HG03159 (cell line): ENCODE measurements at regions not wholly inside any gene's neighbourhood (a gene's known extent, or its start where the extent isn't known, plus 50 kb on each side); places are given as distances from the start of the nearest gene placed in this dataset.

Experiments used
- ATAC-seq: cut with Tn5 transposase; IDR thresholded peaks from one replicate; pipeline ENCODE4 v1.9.1; 2021; ENCODE audit warnings: mild to moderate bottlenecking, moderate library complexity; ENCODE audit not compliant: unreplicated experiment

DNA sequence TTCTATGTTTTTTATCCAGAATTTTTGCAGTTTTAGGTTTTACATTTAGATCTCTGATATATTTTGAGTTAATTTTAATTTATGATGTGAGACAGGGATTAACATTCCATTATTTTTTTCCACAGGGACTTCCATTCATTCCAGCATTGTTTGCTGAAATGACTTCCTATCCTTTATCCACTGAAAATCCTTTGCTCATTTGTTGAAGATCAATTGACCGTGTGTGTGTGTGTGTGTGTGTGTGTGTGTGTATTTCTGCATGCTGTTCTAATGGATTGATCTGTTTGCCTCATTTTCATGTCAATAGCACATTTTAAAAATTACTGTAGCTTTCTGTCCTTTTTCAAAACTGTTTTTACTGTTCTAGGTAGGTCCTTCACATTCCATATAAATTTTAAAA lies 480.3 kb downstream of the DSC3 start:
- ATAC-seq: no peak

DNA sequence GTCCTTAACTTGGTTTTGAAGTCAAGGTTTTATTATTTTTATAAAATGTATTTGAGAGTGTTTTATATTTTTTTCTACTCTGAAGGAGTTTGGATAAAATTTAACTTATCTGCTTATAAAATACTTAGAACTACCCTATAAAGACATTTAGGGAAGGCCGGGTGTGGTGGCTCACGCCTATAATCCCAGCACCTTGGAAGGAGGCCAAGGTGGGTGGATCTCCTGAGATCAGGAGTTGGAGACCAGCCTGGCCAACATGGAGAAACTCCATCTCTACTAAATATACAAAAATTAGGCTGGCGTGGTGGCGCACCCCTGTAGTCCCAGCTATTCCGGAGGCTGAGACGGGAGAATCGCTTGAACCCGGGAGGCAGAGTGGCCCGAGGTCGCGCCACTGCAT lies 486.4 kb downstream of the DSC3 start:
- ATAC-seq: no peak

DNA sequence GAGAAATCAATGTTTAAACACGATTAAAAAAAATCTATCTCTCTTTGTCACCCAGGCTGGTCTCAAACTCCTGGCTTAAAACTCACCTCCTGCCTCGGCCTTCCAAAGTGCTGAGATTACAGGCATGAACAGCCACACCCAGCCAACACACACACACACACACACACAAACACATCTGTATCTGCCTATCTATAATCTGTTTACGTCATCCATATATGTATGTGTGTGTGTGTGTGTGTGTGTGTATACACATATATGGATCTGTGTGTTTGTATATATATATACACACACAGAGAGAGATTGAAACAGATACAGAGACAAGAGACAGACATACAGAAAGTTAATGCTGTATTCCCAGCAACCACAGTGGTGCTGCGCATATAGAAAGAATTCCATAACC lies 497.1 kb downstream of the DSC3 start:
- ATAC-seq: no peak

DNA sequence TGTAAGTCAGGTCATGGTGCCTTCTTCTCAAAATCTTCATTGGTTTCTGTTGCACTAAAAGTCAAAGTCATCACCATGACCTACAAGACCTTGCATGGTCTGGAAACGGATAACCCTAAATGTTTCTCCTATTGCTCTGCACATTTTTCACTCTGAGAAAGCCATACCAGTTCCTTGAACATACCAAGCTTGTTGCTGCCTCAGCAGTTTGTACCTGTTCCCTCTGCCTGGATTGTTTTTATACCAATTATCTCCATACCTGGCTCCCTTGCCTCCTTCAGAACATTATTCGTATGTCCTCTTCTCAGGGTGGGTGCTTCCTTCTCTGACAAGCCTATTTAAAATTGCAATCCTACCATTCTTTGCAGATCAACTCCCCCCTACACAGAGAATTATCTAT lies 498.4 kb downstream of the DSC3 start:
- ATAC-seq: no peak

DNA sequence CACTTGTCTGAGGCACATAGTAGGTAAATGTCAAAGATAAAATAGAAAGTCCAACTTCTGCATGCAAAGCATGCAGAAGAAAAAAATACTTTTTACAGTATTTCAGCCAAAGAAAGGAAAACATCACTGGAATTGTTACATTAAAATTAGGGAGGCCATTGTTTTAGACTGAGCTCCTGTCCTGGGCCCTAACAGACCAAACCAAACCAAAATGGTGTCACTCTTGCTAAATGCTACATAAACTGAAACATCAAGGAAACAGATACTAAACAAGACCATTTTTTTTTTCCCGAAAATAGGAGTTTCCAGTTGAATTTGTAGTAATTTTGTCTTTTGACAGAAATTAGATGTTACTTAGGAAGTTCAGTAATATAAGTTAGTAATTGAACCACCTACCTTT lies 508.8 kb downstream of the DSC3 start:
- ATAC-seq: no peak

DNA sequence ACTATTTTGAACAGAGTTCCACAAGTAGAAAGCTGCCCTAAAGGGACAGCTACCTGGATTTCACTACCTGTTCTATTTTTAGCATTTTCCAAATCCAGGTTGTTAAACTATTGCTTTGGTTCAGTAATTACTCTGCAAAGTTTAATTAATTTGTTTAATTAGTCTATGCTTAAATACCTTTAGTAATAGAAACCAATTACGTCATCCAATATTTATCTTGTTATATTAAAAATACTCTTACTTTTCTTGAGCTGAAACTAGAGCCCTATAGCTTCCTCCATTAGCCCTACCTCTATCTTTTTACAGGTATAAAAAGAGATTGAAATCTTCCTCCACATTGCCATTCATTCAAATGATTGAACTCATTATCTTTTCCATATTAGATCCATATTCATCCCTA lies 514.6 kb downstream of the DSC3 start:
- ATAC-seq: no peak

DNA sequence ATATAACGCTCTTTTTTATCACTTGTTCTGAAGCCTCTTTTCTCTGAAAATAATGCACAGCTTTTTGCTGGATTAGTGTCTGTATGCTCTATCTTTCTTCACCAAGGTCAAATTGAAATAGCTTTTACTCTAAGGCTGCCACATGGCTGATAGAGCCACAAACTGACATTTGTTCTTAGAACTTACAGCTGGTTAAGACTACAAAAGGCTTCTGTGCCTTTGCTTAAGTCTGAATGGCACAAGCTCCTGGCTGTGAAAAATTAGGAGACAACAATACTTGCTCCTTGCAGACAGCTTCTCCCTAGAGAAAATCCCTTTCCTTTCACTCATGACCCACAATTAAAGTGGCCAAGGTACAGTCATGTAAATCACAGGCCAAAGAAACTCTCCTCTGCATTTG lies 515.3 kb downstream of the DSC3 start:
- ATAC-seq: no peak

DNA sequence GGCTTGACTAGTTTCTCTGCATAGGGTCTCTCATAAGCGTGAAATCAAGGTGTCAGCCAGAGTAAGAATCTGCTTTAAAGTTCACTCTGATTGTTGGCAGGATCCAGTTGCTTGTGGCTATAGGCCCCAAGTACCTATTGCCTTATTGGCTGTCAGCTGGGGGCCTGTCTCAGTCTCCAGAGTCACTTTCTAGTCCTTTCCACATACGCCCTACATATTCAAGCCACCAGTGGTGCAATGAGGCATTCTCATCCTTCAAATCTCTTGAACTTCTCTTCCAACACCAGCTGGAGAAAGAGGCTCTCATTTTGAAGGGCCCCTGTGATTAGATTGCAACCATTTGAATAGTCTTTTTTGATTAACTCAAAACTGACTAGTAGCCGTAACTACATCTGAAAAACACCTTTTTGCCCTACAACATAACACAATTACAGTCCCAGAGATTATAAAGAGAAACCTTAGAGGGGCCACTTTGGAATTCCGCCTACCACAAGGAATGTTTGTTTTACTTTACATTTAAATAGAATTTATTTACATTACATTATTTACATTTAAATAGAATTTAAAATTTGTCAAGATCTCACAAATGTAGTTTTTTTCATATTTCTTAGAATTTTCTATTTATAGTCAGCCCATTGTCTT lies 520.1 kb downstream of the DSC3 start:
- ATAC-seq: no peak

DNA sequence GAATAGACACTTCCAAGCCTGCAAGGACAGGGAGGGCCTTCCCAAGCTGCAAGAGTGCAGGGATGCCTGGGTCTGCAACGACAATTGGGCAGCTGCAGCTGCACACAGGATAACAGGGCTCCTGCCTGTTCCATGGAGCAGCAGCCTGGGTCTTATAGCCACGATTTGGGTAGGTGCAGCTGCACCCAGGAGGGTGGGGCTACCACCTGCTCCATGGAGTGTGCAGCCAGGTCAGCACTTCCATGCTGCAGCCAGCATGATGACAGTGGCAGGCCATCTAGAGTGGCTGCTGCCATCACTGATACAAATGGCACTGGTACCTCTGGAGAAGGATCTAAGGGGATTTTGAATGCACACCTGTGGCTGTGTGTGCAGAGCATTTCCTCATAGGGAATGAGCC lies 528.5 kb downstream of the DSC3 start:
- ATAC-seq: no peak

DNA sequence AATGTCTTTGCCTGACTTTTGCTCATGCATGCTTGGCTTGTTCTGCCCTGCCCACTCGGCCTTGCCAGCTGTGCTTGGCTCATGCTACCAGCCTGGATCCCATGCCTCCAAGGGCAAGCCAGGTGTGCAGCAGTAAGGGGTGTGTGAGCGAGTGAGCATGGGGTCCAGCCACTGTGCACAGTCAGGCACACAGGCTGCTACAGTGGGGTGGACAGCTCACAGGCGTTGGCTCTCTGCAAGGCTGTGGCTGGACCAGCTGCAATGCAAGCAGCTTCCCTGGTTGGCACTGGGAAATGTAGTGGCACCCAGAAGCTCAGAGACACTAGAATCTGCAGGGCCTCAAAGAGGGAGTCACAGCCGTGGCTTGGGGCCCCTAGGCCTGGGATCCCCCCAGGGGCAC lies 529.7 kb downstream of the DSC3 start:
- ATAC-seq: no peak

DNA sequence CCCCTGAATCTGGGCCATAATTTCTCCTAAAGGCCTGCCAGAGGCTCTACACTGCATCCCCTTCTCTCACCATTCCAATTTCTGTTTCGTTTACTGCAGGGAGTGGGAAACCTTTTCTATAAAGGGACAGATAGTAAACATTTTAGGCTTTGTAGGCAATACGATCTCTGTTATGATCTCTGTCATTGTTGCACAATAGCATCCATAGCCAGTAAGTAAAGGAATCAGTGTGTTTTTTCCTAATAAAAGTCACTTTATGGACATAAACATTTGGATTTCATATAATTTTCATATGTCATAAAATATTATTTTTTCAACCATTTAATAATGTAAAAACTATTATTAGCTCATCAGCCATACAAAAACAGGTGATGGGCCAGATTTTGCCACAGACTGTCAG lies 531.7 kb downstream of the DSC3 start:
- ATAC-seq: no peak

DNA sequence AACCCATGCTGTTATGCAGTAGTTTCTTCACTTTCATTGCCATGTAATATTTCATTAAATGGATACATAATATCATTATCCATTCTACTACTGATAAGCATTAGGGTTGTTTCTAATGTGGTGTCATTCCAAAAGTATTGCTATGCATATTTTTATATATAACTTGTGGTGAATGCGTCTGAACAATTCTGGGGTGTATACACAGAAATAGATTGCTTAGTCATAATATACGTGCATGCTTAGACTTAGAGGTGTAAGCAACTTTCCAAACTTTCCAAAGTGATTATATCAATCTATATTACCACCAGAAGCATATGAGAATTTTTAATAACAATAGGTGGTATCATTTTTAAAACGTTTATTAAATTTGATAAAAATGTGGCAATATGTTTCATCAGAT lies 540.9 kb downstream of the DSC3 start:
- ATAC-seq: no peak

DNA sequence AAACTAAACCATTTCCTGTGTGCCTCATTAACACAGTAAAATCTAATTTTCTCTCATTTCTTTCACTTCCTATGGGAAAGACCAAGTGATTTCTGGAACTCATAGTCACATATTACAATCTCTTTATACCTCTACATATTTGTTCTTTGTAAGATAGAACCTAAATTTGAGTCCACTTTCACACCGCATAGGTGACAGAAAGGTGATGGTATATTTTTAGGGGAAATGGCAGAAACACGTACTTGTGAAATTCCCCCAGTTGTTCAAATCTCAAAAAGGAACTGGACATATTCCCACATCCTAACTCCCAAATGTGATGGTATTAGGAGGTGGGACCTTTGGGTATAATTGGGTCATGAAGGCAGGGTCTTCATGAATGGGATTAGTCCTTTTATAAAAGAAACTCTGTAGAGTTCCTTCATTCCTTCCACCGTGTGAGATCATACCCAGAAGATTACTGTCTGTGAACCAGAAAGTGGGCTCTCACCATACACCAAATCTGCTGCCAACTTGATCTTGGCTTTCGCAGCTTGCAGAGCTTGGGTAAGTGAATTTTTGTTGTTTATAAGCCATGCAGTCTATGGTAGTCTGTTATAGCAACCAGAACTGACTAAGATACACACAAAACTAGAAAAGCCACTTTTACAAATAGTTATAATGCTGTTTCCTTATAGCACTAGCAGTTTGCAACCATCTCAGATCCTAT lies 542.1 kb downstream of the DSC3 start:
- no peak for ATAC-seq

DNA sequence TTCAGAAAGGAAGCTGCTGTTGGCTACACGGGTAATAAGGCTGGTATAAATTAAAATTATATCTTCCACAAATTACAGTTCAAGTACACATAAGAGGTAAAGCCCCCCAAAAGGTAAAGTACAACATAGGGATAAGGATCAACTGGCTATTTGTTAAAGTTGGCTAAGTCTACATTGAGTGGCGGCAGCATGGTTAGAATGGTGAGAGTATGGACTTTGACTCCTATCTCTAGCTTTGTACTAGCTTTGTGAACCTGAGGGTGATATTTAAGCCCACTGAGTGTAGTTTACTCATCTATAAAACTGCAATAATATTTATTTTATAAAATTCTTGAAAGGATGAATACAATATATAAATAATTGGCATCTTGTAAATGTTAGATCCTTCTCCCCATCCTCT lies 542.8 kb downstream of the DSC3 start:
- ATAC-seq: no peak

DNA sequence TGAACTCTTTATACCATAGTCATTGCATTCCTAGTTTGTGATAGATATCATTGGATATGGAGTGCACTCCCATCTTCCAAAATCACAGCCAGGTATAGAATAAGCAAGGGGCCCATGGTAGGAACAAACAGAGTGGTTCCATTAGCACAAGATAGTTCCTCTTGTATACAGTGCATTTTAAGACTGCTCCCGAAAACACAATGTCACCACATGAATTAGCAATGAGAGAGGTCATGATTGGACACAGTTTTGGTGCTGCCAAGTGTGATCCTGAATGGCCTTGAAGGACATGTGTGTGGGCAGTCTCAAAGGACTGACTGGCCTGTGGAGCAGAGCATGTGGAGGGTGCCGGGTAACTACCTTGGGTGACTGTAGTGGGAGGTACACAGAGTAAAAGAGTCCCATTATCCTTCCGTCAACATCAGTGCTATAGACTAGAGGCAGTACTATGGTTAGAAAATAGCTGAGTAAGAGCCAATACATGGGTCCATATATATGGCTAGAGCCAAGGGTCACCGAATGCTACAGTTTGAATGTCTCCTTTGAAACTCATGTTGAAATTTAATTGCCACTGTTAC lies 549.9 kb downstream of the DSC3 start:
- no peak for ATAC-seq

DNA sequence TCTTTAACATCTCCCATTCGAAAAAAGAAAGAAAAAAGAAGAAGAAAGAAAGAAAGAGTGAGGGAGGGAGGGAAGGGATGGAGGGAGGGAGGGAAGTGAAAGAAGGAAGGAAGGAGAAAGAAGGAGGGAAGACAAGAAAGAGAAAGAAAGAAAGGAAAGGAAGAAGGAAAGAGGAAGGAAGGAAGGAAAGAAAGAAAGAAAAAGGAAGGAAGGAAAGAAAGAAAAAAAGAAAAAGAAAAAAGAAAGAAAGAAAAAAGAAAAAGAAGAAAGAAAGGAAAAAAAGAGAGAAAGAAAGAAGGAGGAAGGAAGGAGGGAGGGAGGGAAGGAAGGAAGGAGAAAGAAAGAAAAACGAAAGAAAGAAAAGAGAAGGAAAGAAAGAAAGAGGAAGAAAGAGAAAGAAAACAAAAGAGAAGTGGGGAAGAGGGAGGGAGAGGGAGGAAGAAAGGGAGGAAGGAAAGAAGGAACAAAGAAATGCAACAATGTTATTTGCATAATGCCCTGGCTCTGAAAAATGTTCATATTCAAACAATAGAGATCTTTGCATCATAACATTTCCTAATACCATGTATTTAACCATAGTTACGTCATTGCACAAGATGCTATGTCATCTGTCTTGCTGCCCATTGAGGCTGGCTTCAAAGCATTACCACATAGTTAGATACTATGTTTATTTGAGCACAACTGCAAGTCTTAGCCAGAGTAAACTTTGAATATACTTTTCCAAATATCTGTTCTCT lies 550.6 kb downstream of the DSC3 start:
- ATAC-seq: no peak

DNA sequence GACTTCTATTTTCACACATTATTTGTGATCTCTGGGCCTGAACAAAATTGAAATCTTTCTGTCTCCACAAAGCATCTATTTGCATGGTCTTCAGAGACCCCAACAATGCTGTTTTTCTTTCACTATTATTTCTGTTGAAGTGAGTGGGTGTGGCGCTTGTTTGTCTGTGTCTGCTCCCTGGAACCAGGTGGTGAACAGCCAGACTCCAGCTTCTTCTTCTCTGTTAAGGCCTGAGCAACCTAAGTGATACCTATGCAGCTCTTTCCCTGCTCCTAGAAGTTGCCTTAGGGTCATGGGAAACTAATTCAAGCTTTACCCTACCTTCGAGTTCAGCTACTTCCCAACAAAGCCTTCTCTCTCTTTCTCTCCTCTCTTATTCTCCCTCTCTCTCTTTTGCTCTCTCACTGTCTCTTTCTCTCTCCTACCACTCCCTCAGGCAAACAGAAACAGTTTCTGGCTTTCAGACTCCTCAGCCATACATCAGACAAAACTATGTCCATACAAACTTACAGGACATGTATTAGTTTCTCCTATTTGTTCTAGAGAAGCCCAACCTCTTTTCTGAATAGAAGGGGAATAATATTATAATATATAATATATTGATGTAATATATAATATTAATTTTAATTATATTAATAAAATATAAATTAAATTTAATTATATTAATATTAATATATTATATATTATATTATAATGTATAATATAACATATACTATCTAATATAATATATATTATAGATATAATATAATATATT lies 552.5 kb downstream of the DSC3 start:
- no peak for ATAC-seq

DNA sequence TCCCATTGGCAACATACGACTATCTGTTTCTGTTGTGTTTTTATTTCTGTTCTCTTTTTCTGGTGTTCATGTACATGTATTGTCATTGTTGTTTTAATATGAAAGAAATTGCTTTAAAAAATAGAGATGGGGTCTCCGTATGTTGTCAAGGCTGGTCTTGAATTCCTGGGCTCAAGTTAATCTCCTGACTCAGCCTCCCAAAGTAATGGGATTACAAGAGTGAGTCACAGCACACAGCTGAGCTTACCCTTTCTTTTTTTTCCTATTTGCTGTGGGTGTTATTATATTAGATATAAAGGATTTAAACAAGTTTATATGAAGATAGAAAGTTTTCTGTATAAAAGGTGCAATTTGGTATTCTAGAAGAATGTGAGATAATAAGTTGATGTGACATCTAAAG lies 554.6 kb downstream of the DSC3 start:
- ATAC-seq: no peak

DNA sequence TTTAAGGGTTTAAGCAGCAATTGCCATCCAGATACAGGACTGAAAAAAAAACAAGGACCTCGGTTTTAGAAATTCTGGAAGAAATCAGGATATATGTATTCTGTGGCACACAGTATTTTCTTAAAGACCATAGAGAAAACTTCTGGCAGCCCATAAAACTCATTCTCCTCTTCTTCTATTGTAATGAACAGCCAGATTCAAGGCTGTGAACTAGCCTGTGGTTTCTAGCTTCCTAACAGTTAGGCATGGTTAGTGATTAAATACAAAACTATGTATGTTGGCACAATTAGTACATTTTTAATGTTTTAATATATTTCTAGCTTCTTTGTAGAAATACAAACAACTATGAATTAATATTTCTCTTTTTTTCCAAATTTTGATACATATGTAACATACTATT lies 555.7 kb downstream of the DSC3 start:
- ATAC-seq: no peak

DNA sequence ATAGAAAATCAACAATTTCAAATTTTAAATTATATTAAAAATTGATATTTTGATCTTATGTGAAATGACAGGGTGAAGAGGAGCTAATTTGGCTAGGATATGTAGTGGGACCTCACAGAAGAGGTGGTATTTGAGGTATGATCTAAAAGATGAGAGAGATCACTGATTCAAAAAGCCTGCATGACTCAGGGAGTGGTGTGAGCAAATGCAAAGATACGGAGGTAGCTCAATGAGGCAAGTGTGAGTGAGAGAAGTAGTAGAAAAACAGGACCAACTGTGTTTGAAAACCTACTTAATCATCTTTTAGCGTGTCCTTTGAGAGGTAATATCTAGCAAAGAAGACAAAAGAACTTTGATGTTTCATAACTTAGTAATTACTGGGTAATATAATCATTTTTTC lies 557.5 kb downstream of the DSC3 start:
- no peak for ATAC-seq

DNA sequence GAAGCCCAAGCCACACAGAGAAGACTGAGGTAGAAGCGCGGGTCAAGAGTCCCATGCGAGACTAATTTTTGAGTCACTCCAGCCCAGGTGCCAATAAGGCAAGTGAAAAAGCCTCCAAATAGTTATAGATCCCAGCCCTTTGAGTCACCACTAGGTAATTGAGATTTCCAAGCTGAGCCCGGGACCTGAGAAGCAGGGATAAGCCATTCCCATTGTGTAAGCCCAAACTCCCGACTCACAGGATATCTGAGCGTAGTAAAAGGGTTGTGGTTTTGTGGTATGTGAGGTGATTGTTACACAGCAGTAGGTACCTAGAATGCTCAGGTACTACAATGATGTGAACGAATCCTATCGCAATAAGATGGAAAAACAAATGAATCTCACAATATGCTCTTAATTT lies 560.7 kb downstream of the DSC3 start:
- ATAC-seq: no peak
